GM21447 (cell line): ENCODE measurements at regions not wholly inside any gene's neighbourhood (a gene's known extent, or its start where the extent isn't known, plus 50 kb on each side); places are given as distances from the start of the nearest gene placed in this dataset.
"Not testable (repeated sequence)": the region's sequence is repeated elsewhere in the genome, so short reads cannot be mapped to it uniquely, and the experiment has no call there.

ENCODE experiments used
- ATAC-seq: cut with Tn5 transposase; IDR thresholded peaks from one replicate; pipeline ENCODE4 v1.9.1; 2021; ENCODE audit not compliant: unreplicated experiment

- no peak for ATAC-seq
Measured at GRCh38 chr9:30944741-30945280, 1439.6 kb upstream of the ACO1 start.

GRCh38 chr9:30964332-30964731, 1420.1 kb upstream of the ACO1 start:
- no peak for ATAC-seq

- ATAC-seq: no peak
Measured at GRCh38 chr9:30967476-30967875, 1417.0 kb upstream of the ACO1 start.

GRCh38 chr9:30970186-30970585, 1414.3 kb upstream of the ACO1 start:
- no peak for ATAC-seq

- no peak for ATAC-seq
Measured at GRCh38 chr9:30970812-30971211, 1413.6 kb upstream of the ACO1 start.

- ATAC-seq: no peak
Measured at GRCh38 chr9:30972654-30973053, 1411.8 kb upstream of the ACO1 start.

GRCh38 chr9:30977965-30978364, 1406.5 kb upstream of the ACO1 start:
- no peak for ATAC-seq

- no peak for ATAC-seq
Measured at GRCh38 chr9:30982301-30982700, 1402.1 kb upstream of the ACO1 start.

GRCh38 chr9:30995956-30996738, 1388.3 kb upstream of the ACO1 start:
- no peak for ATAC-seq

GRCh38 chr9:30996761-30997160, 1387.7 kb upstream of the ACO1 start:
- no peak for ATAC-seq

GRCh38 chr9:30997291-30997690, 1387.2 kb upstream of the ACO1 start:
- ATAC-seq: no peak

GRCh38 chr9:31005086-31005665, 1379.3 kb upstream of the ACO1 start:
- no peak for ATAC-seq

GRCh38 chr9:31013371-31013770, 1371.1 kb upstream of the ACO1 start:
- no peak for ATAC-seq

- ATAC-seq: no peak
Measured at GRCh38 chr9:31023847-31024246, 1360.6 kb upstream of the ACO1 start.

GRCh38 chr9:31027678-31028077, 1356.8 kb upstream of the ACO1 start:
- ATAC-seq: no peak

- no peak for ATAC-seq
Measured at GRCh38 chr9:31028137-31028536, 1356.3 kb upstream of the ACO1 start.

GRCh38 chr9:31030741-31031202, 1353.7 kb upstream of the ACO1 start:
- no peak for ATAC-seq

- no peak for ATAC-seq
Measured at GRCh38 chr9:31032206-31032605, 1352.2 kb upstream of the ACO1 start.

GRCh38 chr9:31034311-31034710, 1350.1 kb upstream of the ACO1 start:
- no peak for ATAC-seq

GRCh38 chr9:31040564-31040963, 1343.9 kb upstream of the ACO1 start:
- ATAC-seq: no peak

- no peak for ATAC-seq
Measured at GRCh38 chr9:31045810-31046209, 1338.6 kb upstream of the ACO1 start.

GRCh38 chr9:31061592-31061991, 1322.9 kb upstream of the ACO1 start:
- ATAC-seq: not testable (repeated sequence)
